H9 (cell line): ENCODE measurements at regions not wholly inside any gene's neighbourhood (a gene's known extent, or its start where the extent isn't known, plus 50 kb on each side); places are given as distances from the start of the nearest gene placed in this dataset.

ENCODE experiments used
- DNase-seq: peaks from one replicate; pipeline ENCODE4 v3.0.0-alpha.2; 2017
- H2AFZ ChIP-seq: one replicate; pipeline ENCODE4 v1.6.1; 2013; ENCODE audit warnings: mild to moderate bottlenecking, low read length, control low read depth, moderate library complexity
- H2AK5ac ChIP-seq: 2 replicates; pipeline ENCODE4 v1.6.1; 2013; ENCODE audit warnings: low read length, control low read depth, mixed read lengths; ENCODE audit not compliant: insufficient read length
- H2BK120ac ChIP-seq: one replicate; pipeline ENCODE4 v1.6.1; 2013; ENCODE audit warnings: low read depth, mild to moderate bottlenecking, low read length, control low read depth, inconsistent platforms; ENCODE audit not compliant: poor library complexity, severe bottlenecking
- H2BK12ac ChIP-seq: 2 replicates; pipeline ENCODE4 v1.6.1; 2013; ENCODE audit warnings: low read length, control low read depth, mixed read lengths, low read depth; ENCODE audit not compliant: insufficient read length
- H2BK15ac ChIP-seq: 2 replicates; pipeline ENCODE4 v1.6.1; 2013; ENCODE audit warnings: low read depth, low read length, control low read depth
- H2BK20ac ChIP-seq: one replicate; pipeline ENCODE4 v1.6.1; 2013; ENCODE audit warnings: low read depth, mild to moderate bottlenecking, low read length, control low read depth, inconsistent platforms; ENCODE audit not compliant: poor library complexity, severe bottlenecking
- H2BK5ac ChIP-seq: 2 replicates; pipeline ENCODE4 v1.6.1; 2013; ENCODE audit warnings: low read length, control low read depth, mixed read lengths; ENCODE audit not compliant: insufficient read length
- H3K14ac ChIP-seq: 2 replicates; pipeline ENCODE4 v1.6.1; 2013; ENCODE audit warnings: low read length, control low read depth; ENCODE audit not compliant: insufficient read depth
- H3K18ac ChIP-seq: 2 replicates; pipeline ENCODE4 v1.6.1; 2013; ENCODE audit warnings: low read depth, mild to moderate bottlenecking, mixed read lengths, low read length, control low read depth; ENCODE audit not compliant: insufficient read length
- H3K23ac ChIP-seq: 2 replicates; pipeline ENCODE4 v1.6.1; 2013; ENCODE audit warnings: low read length, control low read depth, mixed read lengths, low read depth; ENCODE audit not compliant: insufficient read length
- H3K23me2 ChIP-seq: 2 replicates; pipeline ENCODE4 v1.6.1; 2013; ENCODE audit warnings: low read depth, mild to moderate bottlenecking, mixed read lengths, low read length, control low read depth; ENCODE audit not compliant: insufficient read length, poor library complexity, severe bottlenecking
- H3K27ac ChIP-seq: 2 replicates; pipeline ENCODE4 v1.5.1; 2013; ENCODE audit warnings: low read length, control low read depth, mixed read lengths, low read depth; ENCODE audit not compliant: insufficient read length
- H3K27me3 ChIP-seq: 2 replicates; pipeline ENCODE4 v1.6.1; 2013; ENCODE audit warnings: low read length, control low read depth, inconsistent platforms; ENCODE audit not compliant: insufficient read depth
- H3K4ac ChIP-seq: 2 replicates; pipeline ENCODE4 v1.6.1; 2013; ENCODE audit warnings: low read depth, mild to moderate bottlenecking, control low read depth, inconsistent platforms, low read length, moderate library complexity
- H3K4me1 ChIP-seq: 2 replicates; pipeline ENCODE4 v1.6.1; 2013; ENCODE audit warnings: low read length, control low read depth, inconsistent platforms; ENCODE audit not compliant: insufficient read depth
- H3K4me2 ChIP-seq: 2 replicates; pipeline ENCODE4 v1.6.1; 2013; ENCODE audit warnings: low read length, control low read depth, mixed read lengths; ENCODE audit not compliant: insufficient read length, insufficient read depth
- H3K56ac ChIP-seq: 2 replicates; pipeline ENCODE4 v1.6.1; 2013; ENCODE audit warnings: low read depth, mild to moderate bottlenecking, mixed read lengths, low read length, control low read depth; ENCODE audit not compliant: insufficient read length
- H3K79me1 ChIP-seq: 2 replicates; pipeline ENCODE4 v1.6.1; 2013; ENCODE audit warnings: low read depth, mild to moderate bottlenecking, moderate library complexity, low read length, control low read depth, inconsistent platforms; ENCODE audit not compliant: insufficient read depth, poor library complexity, severe bottlenecking
- H3K79me2 ChIP-seq: 2 replicates; pipeline ENCODE4 v1.6.1; 2013; ENCODE audit warnings: low read length, control low read depth, inconsistent platforms; ENCODE audit not compliant: insufficient read depth
- H3K9ac ChIP-seq: 2 replicates; pipeline ENCODE4 v1.6.1; 2013; ENCODE audit warnings: low read length, control low read depth, mixed read lengths; ENCODE audit not compliant: insufficient read length; ENCODE audit errors: extremely low read depth
- H3K9me3 ChIP-seq: one replicate; pipeline ENCODE4 v1.6.1; 2013; ENCODE audit warnings: low read depth, low read length, inconsistent platforms; ENCODE audit not compliant: control insufficient read depth
- H3T11ph ChIP-seq: one replicate; pipeline ENCODE4 v1.6.1; 2013; ENCODE audit warnings: mild to moderate bottlenecking, low read length, control low read depth, inconsistent platforms
- H4K20me1 ChIP-seq: one replicate; pipeline ENCODE4 v1.6.1; 2013; ENCODE audit not compliant: control insufficient read depth, insufficient read length, insufficient read depth
- H4K5ac ChIP-seq: 2 replicates; pipeline ENCODE4 v1.6.1; 2013; ENCODE audit warnings: low read depth, mild to moderate bottlenecking, mixed read lengths, low read length, control low read depth; ENCODE audit not compliant: insufficient read length
- H4K8ac ChIP-seq: replicated peaks from 2 replicates; pipeline ENCODE4 v1.6.1; 2013; ENCODE audit warnings: low read length, control low read depth, mixed read lengths, low read depth; ENCODE audit not compliant: insufficient read length
- H4K91ac ChIP-seq: 2 replicates; pipeline ENCODE4 v1.6.1; 2013; ENCODE audit warnings: low read depth, mild to moderate bottlenecking, moderate library complexity, mixed read lengths, low read length, control low read depth; ENCODE audit not compliant: insufficient read length
- H3K27ac Mint-ChIP-seq, 3 experiments: 2 replicates in 2 of 3; 3 replicates in 1 of 3; pipeline ENCODE4 v1.8.0; 2020 to 2021; ENCODE audit warnings: mixed read lengths in 3 of 3, mild to moderate bottlenecking in 1 of 3, moderate library complexity in 1 of 3
- H3K27me3 Mint-ChIP-seq: 2 replicates; pipeline ENCODE4 v1.8.0; 2021; ENCODE audit warnings: low read depth, mild to moderate bottlenecking, moderate library complexity, mixed read lengths
- H3K36me3 Mint-ChIP-seq, 3 experiments: 2 replicates in 2 of 3; 3 replicates in 1 of 3; pipeline ENCODE4 v1.8.0; 2020 to 2021; ENCODE audit warnings: low read depth in 3 of 3, mixed read lengths in 3 of 3; ENCODE audit not compliant: insufficient read depth in 1 of 3
- H3K4me1 Mint-ChIP-seq, 2 experiments: 2 replicates each; pipeline ENCODE4 v1.8.0; 2020; ENCODE audit warnings: mixed read lengths in 2 of 2
- H3K4me3 Mint-ChIP-seq, 2 experiments: 2 replicates in 1 of 2; 3 replicates in 1 of 2; pipeline ENCODE4 v1.8.0; 2020 to 2021; ENCODE audit warnings: mild to moderate bottlenecking in 2 of 2, mixed read lengths in 2 of 2, moderate library complexity in 1 of 2
- H3K9me3 Mint-ChIP-seq, 2 experiments: 2 replicates in 1 of 2; 3 replicates in 1 of 2; pipeline ENCODE4 v1.8.0; 2020; ENCODE audit warnings: mild to moderate bottlenecking in 2 of 2, mixed read lengths in 2 of 2, moderate library complexity in 1 of 2
- CTCF ChIP-seq: fragments of 200-600 bp; sonication (generic); conservative IDR thresholded peaks from 3 replicates; pipeline ENCODE4 v1.8.0; 2021; ENCODE audit warnings: antibody characterized with exemption, mild to moderate bottlenecking

GRCh38 chr7:51977913-51978312, 661.3 kb upstream of the COBL start:
- no peak overlapping the region for H2BK120ac ChIP-seq
- no peaks in the 10 kb centered on the region for H3K27me3 ChIP-seq
- no peak overlapping the region for H3K27ac ChIP-seq
- H3K4me1 Mint-ChIP-seq, result peaks cover 11 to 15% of the 10 kb centered on the region in 2 experiments
- no peak overlapping the region for H3K4me3 Mint-ChIP-seq
- no peak overlapping the region for H3K56ac ChIP-seq
- no peaks in the 10 kb centered on the region for H4K20me1 ChIP-seq
- H2AK5ac ChIP-seq, result no peak overlapping the region
- no peak overlapping the region for H3K4ac ChIP-seq
- no peak overlapping the region for H4K91ac ChIP-seq
- H3K79me2 ChIP-seq, result no peaks in the 10 kb centered on the region
- DNase-seq, result no peak
- no peak for TF ChIP-seq CTCF
- no peak overlapping the region for H2BK20ac ChIP-seq
- H3K14ac ChIP-seq, result no peak overlapping the region
- no peak overlapping the region for H4K8ac ChIP-seq
- H3K36me3 Mint-ChIP-seq, result no peaks in the 10 kb centered on the region; a peak in 1 of 7 replicates
- H3K23ac ChIP-seq, result no peak overlapping the region
- H2BK15ac ChIP-seq, result no peak overlapping the region
- no peak overlapping the region for H2AFZ ChIP-seq
- H3K9ac ChIP-seq, result no peak overlapping the region
- H3K9me3 ChIP-seq, result no peaks in the 10 kb centered on the region
- H3K4me2 ChIP-seq, result no peak overlapping the region
- no peaks in the 10 kb centered on the region for H3K4me1 ChIP-seq
- H3K27me3 Mint-ChIP-seq, result no peaks in the 10 kb centered on the region
- no peak overlapping the region for H3K18ac ChIP-seq
- H3K9me3 Mint-ChIP-seq, result no peaks in the 10 kb centered on the region
- H3K27ac Mint-ChIP-seq, result no peak overlapping the region
- no peaks in the 10 kb centered on the region for H3K23me2 ChIP-seq
- no peak overlapping the region for H2BK12ac ChIP-seq
- H2BK5ac ChIP-seq, result no peak overlapping the region
- no peak overlapping the region for H4K5ac ChIP-seq
- H3T11ph ChIP-seq, result no peak overlapping the region
- H3K79me1 ChIP-seq, result no peaks in the 10 kb centered on the region
